ENCODE measurements at regions not wholly inside any gene's neighbourhood (a gene's known extent, or its start where the extent isn't known, plus 50 kb on each side); places are given as distances from the start of the nearest gene placed in this dataset.
"Not testable (repeated sequence)": the region's sequence is repeated elsewhere in the genome, so short reads cannot be mapped to it uniquely, and the experiment has no call there.

GRCh38 chr12:58326534-58326933 is 385.2 kb downstream of the ATP23 start:
- Histone ChIP-seq H3K4me1 (ENCODE audit: control insufficient read depth in 2 of 2, insufficient read depth in 2 of 2, low read length in 2 of 2) (no peaks in the 10 kb centered on the region), H3K4me2 (replicated peaks; ENCODE audit: low read depth, low read length, poor library complexity, severe bottlenecking) (no peak overlapping the region), H3K9me3 (ENCODE audit: control extremely low read depth in 1 of 3, control insufficient read depth in 2 of 3, insufficient read depth in 1 of 3, low read length in 2 of 3) (no peaks in the 10 kb centered on the region), H3K27ac (ENCODE audit: low read length in 2 of 2) (no peak overlapping the region), H4K20me1 (ENCODE audit: control insufficient read depth, insufficient read depth, low read length, poor library complexity, severe bottlenecking) (no peaks in the 10 kb centered on the region), H3K4me3 (ENCODE audit: control extremely low read depth in 1 of 5, extremely low read depth in 1 of 5, insufficient read depth in 1 of 5, low read depth in 2 of 5, low read length in 4 of 5) (no peak overlapping the region), H3K79me2 (ENCODE audit: control insufficient read depth, insufficient read depth, low read length) (no peaks in the 10 kb centered on the region), H3K36me3 (replicated peaks in 1 of 2; ENCODE audit: control extremely low read depth in 1 of 2, control insufficient read depth in 1 of 2, extremely low read depth in 1 of 2, insufficient read depth in 2 of 2, low read length in 1 of 2) (no peaks in the 10 kb centered on the region), H3K9ac (ENCODE audit: low read length) (no peak overlapping the region), H2AFZ (ENCODE audit: insufficient read depth, low read depth, low read length, poor library complexity, severe bottlenecking) (no peak overlapping the region), H3K27me3 (replicated peaks in 1 of 4; ENCODE audit: control extremely low read depth in 1 of 4, control insufficient read depth in 3 of 4, insufficient read depth in 4 of 4, low read length in 3 of 4) (no peaks in the 10 kb centered on the region)
- POLR2A ChIA-PET = no interaction called here
- intact Hi-C loops (cut with micrococcal nuclease) = no loop called here
- no peak overlapping the region for H3K27ac Mint-ChIP-seq
- CTCF ChIA-PET = no interaction called here
- ATAC-seq (ENCODE audit: low read depth) (no peak), DNase-seq (no peak)
- no peaks in the 10 kb centered on the region for H3K4me1 Mint-ChIP-seq
- no peak overlapping the region for H3K4me3 Mint-ChIP-seq
- WGBS (ENCODE audit: insufficient coverage) = 86% methylated on average over 2 of the region's 3 CpGs
- no peaks in the 10 kb centered on the region for H3K9me3 Mint-ChIP-seq (ENCODE audit: insufficient read depth)
- TF ChIP-seq EZH2 (IDR thresholded peaks at IDR 0.05; ENCODE audit: borderline replicate concordance, insufficient read depth, low read depth, low read length, poor library complexity, severe bottlenecking) = no peak
- TF ChIP-seq CTCF (IDR thresholded peaks at IDR 0.05) = no peak
- H3K27me3 Mint-ChIP-seq = peaks cover 7% of the 10 kb centered on the region

GRCh38 chr12:58336581-58337242 is 395.3 kb downstream of the ATP23 start:
- H3K4me1 ChIP-seq (ENCODE audit: control insufficient read depth in 2 of 2, insufficient read depth in 2 of 2, low read length in 2 of 2); H3K27ac Mint-ChIP-seq; H3K79me2 ChIP-seq (ENCODE audit: control insufficient read depth, insufficient read depth, low read length); H2AFZ ChIP-seq (ENCODE audit: insufficient read depth, low read depth, low read length, poor library complexity, severe bottlenecking); H3K36me3 ChIP-seq (replicated peaks in 1 of 2; ENCODE audit: control extremely low read depth in 1 of 2, control insufficient read depth in 1 of 2, extremely low read depth in 1 of 2, insufficient read depth in 2 of 2, low read length in 1 of 2); H3K4me3 ChIP-seq (ENCODE audit: control extremely low read depth in 1 of 5, extremely low read depth in 1 of 5, insufficient read depth in 1 of 5, low read depth in 2 of 5, low read length in 4 of 5); H4K20me1 ChIP-seq (ENCODE audit: control insufficient read depth, insufficient read depth, low read length, poor library complexity, severe bottlenecking); H3K4me3 Mint-ChIP-seq; H3K9me3 Mint-ChIP-seq (ENCODE audit: insufficient read depth); H3K4me2 ChIP-seq (replicated peaks; ENCODE audit: low read depth, low read length, poor library complexity, severe bottlenecking); intact Hi-C loops (cut with micrococcal nuclease); H3K9ac ChIP-seq (ENCODE audit: low read length); ATAC-seq (ENCODE audit: low read depth); H3K4me1 Mint-ChIP-seq; H3K27me3 Mint-ChIP-seq; H3K27me3 ChIP-seq (replicated peaks in 1 of 4; ENCODE audit: control extremely low read depth in 1 of 4, control insufficient read depth in 3 of 4, insufficient read depth in 4 of 4, low read length in 3 of 4); DNase-seq; H3K9me3 ChIP-seq (ENCODE audit: control extremely low read depth in 1 of 3, control insufficient read depth in 2 of 3, insufficient read depth in 1 of 3, low read length in 2 of 3); H3K27ac ChIP-seq (ENCODE audit: low read length in 2 of 2); POLR2A ChIA-PET: not testable (repeated sequence)
- CTCF ChIA-PET = interaction anchor here (0.6 kb wide), 1 partner anchor 78 kb away, joined by 6 read pairs; no protein-coding TSS in a partner anchor
- no CpG with 5 or more reads among the region's 5 CpGs for WGBS (ENCODE audit: insufficient coverage)

- H3K9me3 ChIP-seq (ENCODE audit: control extremely low read depth in 1 of 3, control insufficient read depth in 2 of 3, insufficient read depth in 1 of 3, low read length in 2 of 3); H3K4me3 ChIP-seq (ENCODE audit: control extremely low read depth in 1 of 5, extremely low read depth in 1 of 5, insufficient read depth in 1 of 5, low read depth in 2 of 5, low read length in 4 of 5); H3K4me1 ChIP-seq (ENCODE audit: control insufficient read depth in 2 of 2, insufficient read depth in 2 of 2, low read length in 2 of 2); H2AFZ ChIP-seq (ENCODE audit: insufficient read depth, low read depth, low read length, poor library complexity, severe bottlenecking); H3K27me3 Mint-ChIP-seq; H3K9me3 Mint-ChIP-seq (ENCODE audit: insufficient read depth); POLR2A ChIA-PET; H3K4me2 ChIP-seq (replicated peaks; ENCODE audit: low read depth, low read length, poor library complexity, severe bottlenecking); H3K9ac ChIP-seq (ENCODE audit: low read length); H3K79me2 ChIP-seq (ENCODE audit: control insufficient read depth, insufficient read depth, low read length); intact Hi-C loops (cut with micrococcal nuclease); H3K27ac Mint-ChIP-seq; H3K36me3 ChIP-seq (replicated peaks in 1 of 2; ENCODE audit: control extremely low read depth in 1 of 2, control insufficient read depth in 1 of 2, extremely low read depth in 1 of 2, insufficient read depth in 2 of 2, low read length in 1 of 2); ATAC-seq (ENCODE audit: low read depth); H3K4me1 Mint-ChIP-seq; H3K4me3 Mint-ChIP-seq; H3K27ac ChIP-seq (ENCODE audit: low read length in 2 of 2); H3K27me3 ChIP-seq (replicated peaks in 1 of 4; ENCODE audit: control extremely low read depth in 1 of 4, control insufficient read depth in 3 of 4, insufficient read depth in 4 of 4, low read length in 3 of 4); H4K20me1 ChIP-seq (ENCODE audit: control insufficient read depth, insufficient read depth, low read length, poor library complexity, severe bottlenecking): not testable (repeated sequence)
- no CpG with 5 or more reads among the region's 3 CpGs for WGBS (ENCODE audit: insufficient coverage)
- CTCF ChIA-PET = interaction anchor here (0.6 kb wide), 1 partner anchor 79 kb away, joined by 6 read pairs; no protein-coding TSS in a partner anchor
- peak; percentile 8 for DNase-seq
These were observed 396.2 kb downstream of the ATP23 start for GRCh38 chr12:58337539-58337938.

All from B cell (primary cell).